SK-N-SH (cell line): ENCODE measurements at regions not wholly inside any gene's neighbourhood (a gene's known extent, or its start where the extent isn't known, plus 50 kb on each side); places are given as distances from the start of the nearest gene placed in this dataset.

Source experiments
- CTCF ChIA-PET: fragments of 300-600, 350-600 bp; formaldehyde crosslinking; extraction: SDS; loops from one replicate; lab custom pipeline; 2021; lab: Yijun Ruan, JAX
- POLR2A ChIA-PET: fragments of 350-600 bp; sonication (Branson Sonifier 250); formaldehyde crosslinking; extraction: SDS; loops from one replicate; lab custom pipeline; 2020; ENCODE audit warnings: antibody characterized with exemption, inconsistent platforms; lab: Yijun Ruan, JAX
- DNase-seq: peaks from one replicate; pipeline ENCODE4 v3.0.0; 2012
- H2AFZ ChIP-seq: fragments of 200-600 bp; sonication (generic); 2 replicates; pipeline ENCODE4 v1.8.1; 2016; ENCODE audit warnings: antibody characterized with exemption, mild to moderate bottlenecking, low read depth
- H3F3A ChIP-seq: fragments of 200-600 bp; sonication (generic); replicated peaks from 2 replicates; pipeline ENCODE3; 2016; ENCODE audit warnings: antibody characterized with exemption, mild to moderate bottlenecking; ENCODE audit not compliant: insufficient read depth
- H3K27ac ChIP-seq, 2 experiments: fragments of 200-500 bp in 1 of 2; fragments of 200-600 bp in 1 of 2; sonication (Bioruptor generic) in 1 of 2; sonication (generic), shearing (Covaris generic) in 1 of 2; 2 replicates each; pipeline versions ENCODE4 v1.5.1 to v1.6.1; 2014 to 2016; ENCODE audit warnings: low read depth in 2 of 2, inconsistent platforms in 1 of 2, low read length in 1 of 2, mild to moderate bottlenecking in 1 of 2, mixed read lengths in 1 of 2
- H3K27me3 ChIP-seq: fragments of 200-600 bp; sonication (generic), shearing (Covaris generic); 2 replicates; pipeline ENCODE4 v1.6.1; 2016; ENCODE audit warnings: mixed run types; ENCODE audit not compliant: insufficient read depth
- H3K36me3 ChIP-seq, 2 experiments: fragments of 200-500 bp in 1 of 2; fragments of 200-600 bp in 1 of 2; sonication (Bioruptor generic) in 1 of 2; sonication (generic) in 1 of 2; replicated peaks in 1 of 2; 2 replicates each; pipeline versions ENCODE3 to v1.5.1; 2014 to 2016; ENCODE audit warnings: low read length in 1 of 2, mild to moderate bottlenecking in 1 of 2; ENCODE audit not compliant: insufficient read depth in 2 of 2, control insufficient read depth in 1 of 2
- H3K4me1 ChIP-seq, 2 experiments: fragments of 200-500 bp in 1 of 2; fragments of 200-600 bp in 1 of 2; sonication (Bioruptor generic) in 1 of 2; sonication (generic), shearing (Covaris generic) in 1 of 2; 2 replicates each; pipeline versions ENCODE4 v1.5.1 to v1.6.1; 2014 to 2016; ENCODE audit warnings: low read depth in 1 of 2, low read length in 1 of 2, mixed run types in 1 of 2; ENCODE audit not compliant: insufficient read depth in 2 of 2, control insufficient read depth in 1 of 2
- H3K4me2 ChIP-seq: fragments of 200-600 bp; sonication (generic), shearing (Covaris generic); 2 replicates; pipeline ENCODE4 v1.6.1; 2017; ENCODE audit warnings: mixed run types
- H3K4me3 ChIP-seq, 2 experiments: fragments of 200-500 bp in 1 of 2; fragments of 200-600 bp in 1 of 2; sonication (Bioruptor generic) in 1 of 2; sonication (generic), shearing (Covaris generic) in 1 of 2; 2 replicates each; pipeline versions ENCODE4 v1.5.1 to v1.8.1; 2014 to 2016; ENCODE audit warnings: low read depth in 2 of 2, inconsistent platforms in 1 of 2, low read length in 1 of 2, mild to moderate bottlenecking in 1 of 2, mixed read lengths in 1 of 2, moderate library complexity in 1 of 2
- H3K79me2 ChIP-seq: fragments of 200-600 bp; sonication (generic); 2 replicates; pipeline ENCODE4 v1.8.1; 2017; ENCODE audit warnings: mild to moderate bottlenecking; ENCODE audit not compliant: insufficient read depth
- H3K9ac ChIP-seq: fragments of 200-600 bp; sonication (generic); 2 replicates; pipeline ENCODE4 v1.6.1; 2017; ENCODE audit warnings: mixed run types
- H3K9me2 ChIP-seq: fragments of 200-600 bp; sonication (generic); 2 replicates; pipeline ENCODE4 v1.6.1; 2017; ENCODE audit warnings: mixed run types
- H3K9me3 ChIP-seq: fragments of 200-600 bp; sonication (generic); 2 replicates; pipeline ENCODE4 v1.6.1; 2017; ENCODE audit warnings: mixed run types, mild to moderate bottlenecking, moderate library complexity
- H4K20me1 ChIP-seq: fragments of 200-600 bp; sonication (generic); 2 replicates; pipeline ENCODE4 v1.6.1; 2017; ENCODE audit warnings: mild to moderate bottlenecking, mixed run types; ENCODE audit not compliant: insufficient read depth
- CHD2 ChIP-seq: fragments of 150-350 bp; IDR thresholded peaks from 2 replicates; pipeline ENCODE4 v1.6.1; 2018; ENCODE audit warnings: low read length; ENCODE audit not compliant: partially characterized antibody
- CTCF ChIP-seq: fragments of 200-600 bp; sonication (generic); IDR thresholded peaks from 2 replicates; pipeline ENCODE4 v1.6.1; 2017; ENCODE audit warnings: antibody characterized with exemption, mild to moderate bottlenecking, moderate library complexity
- ELF1 ChIP-seq: IDR thresholded peaks from 2 replicates; pipeline ENCODE4 v1.4.0; 2012
- EP300 ChIP-seq, 2 experiments: IDR thresholded peaks; 2 replicates each; pipeline versions ENCODE4 v1.4.0 to v1.6.1; 2012; ENCODE audit warnings: borderline replicate concordance in 1 of 2, low read depth in 1 of 2, low read length in 1 of 2
- EZH2phosphoT487 ChIP-seq: fragments of 200-600 bp; sonication (generic); IDR thresholded peaks from 2 replicates; pipeline ENCODE4 v1.6.1; 2017; ENCODE audit warnings: low read depth, mixed run types, mild to moderate bottlenecking, antibody characterized with exemption, moderate library complexity, borderline replicate concordance
- FOXJ3 ChIP-seq: sonication (generic); formaldehyde crosslinking; IDR thresholded peaks from 2 replicates; pipeline ENCODE4 v1.5.1; 2020; ENCODE audit warnings: mild to moderate bottlenecking, missing genetic modification reagents
- GABPA ChIP-seq: IDR thresholded peaks from 2 replicates; pipeline ENCODE4 v1.4.0; 2012; ENCODE audit warnings: low read depth, mild to moderate bottlenecking
- MEF2A ChIP-seq: IDR thresholded peaks from 2 replicates; pipeline ENCODE4 v1.4.0; 2012; ENCODE audit warnings: low read depth, borderline replicate concordance
- MXI1 ChIP-seq: IDR thresholded peaks from 2 replicates; pipeline ENCODE4 v1.6.1; 2012; ENCODE audit warnings: mild to moderate bottlenecking, low read depth, low read length, improper control_type of control experiment
- NFIC ChIP-seq: IDR thresholded peaks from 2 replicates; pipeline ENCODE4 v1.4.0; 2012; ENCODE audit warnings: borderline replicate concordance
- POLR2AphosphoS5 ChIP-seq: IDR thresholded peaks from 2 replicates; pipeline ENCODE4 v1.6.1; 2012; ENCODE audit warnings: low read depth, low read length
- RFX5 ChIP-seq: IDR thresholded peaks from 2 replicates; pipeline ENCODE4 v1.6.1; 2012; ENCODE audit warnings: mild to moderate bottlenecking, improper control_type of control experiment, low read length
- RXRA ChIP-seq: IDR thresholded peaks from 2 replicates; pipeline ENCODE4 v1.4.0; 2012; ENCODE audit warnings: low read depth, mild to moderate bottlenecking, borderline replicate concordance
- SIN3A ChIP-seq: IDR thresholded peaks from 2 replicates; pipeline ENCODE4 v1.6.1; 2012; ENCODE audit warnings: low read depth, mild to moderate bottlenecking, low read length, moderate library complexity, borderline replicate concordance
- TCF12 ChIP-seq: IDR thresholded peaks from 2 replicates; pipeline ENCODE4 v1.4.0; 2012
- TEAD4 ChIP-seq: IDR thresholded peaks from 2 replicates; pipeline ENCODE4 v1.4.0; 2012; ENCODE audit warnings: mild to moderate bottlenecking, borderline replicate concordance; ENCODE audit not compliant: insufficient read depth
- WGBS: methylation state at CpG from one replicate; pipeline ENCODE4 v1.1.6; 2017; ENCODE audit warnings: low lambda C conversion rate; 5-methylcytosine and 5-hydroxymethylcytosine counted together
- TF ChIP-seq, protein P1 (sequence below): IDR thresholded peaks from 2 replicates; pipeline ENCODE4; 2012
- TF ChIP-seq, protein P2 (sequence below): IDR thresholded peaks from 2 replicates; pipeline ENCODE4 v1.4.0; 2012; ENCODE audit warnings: low read depth

GRCh38 chr2:220370764-220371163 is 743.3 kb downstream of the SLC4A3 start:
- H3K79me2 ChIP-seq: no peaks in the 10 kb centered on the region
- no peak overlapping the region for H3K27ac ChIP-seq
- TF ChIP-seq, protein P1, sequence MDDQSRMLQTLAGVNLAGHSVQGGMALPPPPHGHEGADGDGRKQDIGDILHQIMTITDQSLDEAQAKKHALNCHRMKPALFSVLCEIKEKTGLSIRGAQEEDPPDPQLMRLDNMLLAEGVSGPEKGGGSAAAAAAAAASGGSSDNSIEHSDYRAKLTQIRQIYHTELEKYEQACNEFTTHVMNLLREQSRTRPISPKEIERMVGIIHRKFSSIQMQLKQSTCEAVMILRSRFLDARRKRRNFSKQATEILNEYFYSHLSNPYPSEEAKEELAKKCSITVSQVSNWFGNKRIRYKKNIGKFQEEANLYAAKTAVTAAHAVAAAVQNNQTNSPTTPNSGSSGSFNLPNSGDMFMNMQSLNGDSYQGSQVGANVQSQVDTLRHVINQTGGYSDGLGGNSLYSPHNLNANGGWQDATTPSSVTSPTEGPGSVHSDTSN: peak; percentile 70
- TF ChIP-seq RXRA (no peak), FOXJ3 (CRISPR knock-in tag) (no peak), TCF12 (no peak), NFIC (peak; percentile 52; the same call in 1 of the 2 replicates), EP300 (IDR thresholded peaks at IDR 0.05; ENCODE audit: borderline replicate concordance in 1 of 2, low read depth in 1 of 2, low read length in 1 of 2) (peak in 1 of 2 experiments; percentile 16; a peak in 1 of 4 replicates), POLR2AphosphoS5 (no peak)
- H3K36me3 ChIP-seq: no peaks in the 10 kb centered on the region
- ChIA-PET CTCF (no interaction called here), POLR2A (no interaction called here)
- H3K4me3 ChIP-seq: no peak overlapping the region
- no peak overlapping the region for H3K4me2 ChIP-seq
- no peak overlapping the region for H3K9ac ChIP-seq
- H3K9me3 ChIP-seq: no peaks in the 10 kb centered on the region
- H4K20me1 ChIP-seq: no peaks in the 10 kb centered on the region
- no peaks in the 10 kb centered on the region for H3K4me1 ChIP-seq
- no peaks in the 10 kb centered on the region for H3K9me2 ChIP-seq
- no peaks in the 10 kb centered on the region for H3K27me3 ChIP-seq
- no peaks in the 10 kb centered on the region for H3F3A ChIP-seq
- DNase-seq: no peak
- no peak overlapping the region for H2AFZ ChIP-seq

DNA sequence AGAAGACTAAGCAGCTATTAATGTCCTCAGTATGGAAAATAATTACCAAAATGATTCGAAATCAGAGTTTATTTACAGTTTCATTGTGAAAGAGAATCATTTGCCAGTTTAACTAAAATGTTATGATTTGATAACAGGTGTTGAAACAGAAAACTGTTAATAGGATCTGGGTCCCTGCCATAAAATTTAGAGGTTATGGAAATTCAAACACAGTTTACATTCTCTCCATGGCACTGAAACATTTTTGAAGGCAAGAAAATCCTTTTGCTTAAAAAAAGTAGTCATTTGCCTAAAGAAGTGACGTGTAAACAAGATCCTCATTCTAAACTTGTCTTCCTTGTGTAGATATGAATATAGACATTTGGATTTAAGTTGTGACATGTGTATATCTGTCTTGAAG is 743.8 kb downstream of the SLC4A3 start:
- Histone ChIP-seq H3K9me3 (no peaks in the 10 kb centered on the region), H3K9me2 (no peaks in the 10 kb centered on the region), H3K4me3 (no peak overlapping the region), H3K36me3 (no peaks in the 10 kb centered on the region), H4K20me1 (no peaks in the 10 kb centered on the region), H3K9ac (no peak overlapping the region), H3F3A (no peaks in the 10 kb centered on the region), H3K79me2 (no peaks in the 10 kb centered on the region), H2AFZ (no peak overlapping the region), H3K27me3 (no peaks in the 10 kb centered on the region), H3K4me2 (no peak overlapping the region), H3K4me1 (no peaks in the 10 kb centered on the region), H3K27ac (no peak overlapping the region)
- 23% methylated on average over 2 of the region's 2 CpGs for WGBS
- ChIA-PET POLR2A (no interaction called here), CTCF (no interaction called here)
- no peak for DNase-seq
- TF ChIP-seq EZH2phosphoT487: no peak
- no peak for TF ChIP-seq CHD2
- TF ChIP-seq GABPA: no peak
- no peak for TF ChIP-seq CTCF
- no peak for TF ChIP-seq ELF1
- no peak for TF ChIP-seq MXI1
- no peak for TF ChIP-seq EP300 (IDR thresholded peaks at IDR 0.05; ENCODE audit: borderline replicate concordance in 1 of 2, low read depth in 1 of 2, low read length in 1 of 2)
- TF ChIP-seq RFX5: no peak
- no peak for TF ChIP-seq TEAD4
- no peak for TF ChIP-seq MEF2A
- TF ChIP-seq, protein P2, sequence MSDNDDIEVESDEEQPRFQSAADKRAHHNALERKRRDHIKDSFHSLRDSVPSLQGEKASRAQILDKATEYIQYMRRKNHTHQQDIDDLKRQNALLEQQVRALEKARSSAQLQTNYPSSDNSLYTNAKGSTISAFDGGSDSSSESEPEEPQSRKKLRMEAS: no peak
- TF ChIP-seq SIN3A: no peak
